ENCODE measurements at regions not wholly inside any gene's neighbourhood (a gene's known extent, or its start where the extent isn't known, plus 50 kb on each side); places are given as distances from the start of the nearest gene placed in this dataset.
A peak's percentile ranks its signal among the peaks of the same experiment; 100 is the strongest.
"Not testable (repeated sequence)": the region's sequence is repeated elsewhere in the genome, so short reads cannot be mapped to it uniquely, and the experiment has no call there.

- Mint-ChIP-seq H3K36me3 (no peaks in the 10 kb centered on the region), H3K4me1 (ENCODE audit: unreplicated experiment) (no peaks in the 10 kb centered on the region), H3K27me3 (peaks cover 16% of the 10 kb centered on the region), H3K27ac (no peak overlapping the region), H3K4me3 (no peak overlapping the region), H3K9me3 (no peaks in the 10 kb centered on the region)
- TF ChIP-seq CTCF (conservative IDR thresholded peaks at IDR 0.05), result no peak
- DNase-seq (ENCODE audit: extremely low spot score, unreplicated experiment), result no peak
These were observed 149.5 kb upstream of the MON1B start for GRCh38 chr16:77041468-77041867.

GRCh38 chr16:77043076-77043475, 147.9 kb upstream of the MON1B start:
- no peak for DNase-seq (ENCODE audit: extremely low spot score, unreplicated experiment)
- Mint-ChIP-seq H3K27ac (no peak overlapping the region), H3K36me3 (no peaks in the 10 kb centered on the region), H3K27me3 (peaks cover 27% of the 10 kb centered on the region), H3K9me3 (no peaks in the 10 kb centered on the region), H3K4me3 (no peak overlapping the region), H3K4me1 (ENCODE audit: unreplicated experiment) (no peaks in the 10 kb centered on the region)
- TF ChIP-seq CTCF (conservative IDR thresholded peaks at IDR 0.05), result peak; percentile 44

GRCh38 chr16:77046206-77046605, 144.8 kb upstream of the MON1B start:
- DNase-seq (ENCODE audit: extremely low spot score, unreplicated experiment), result no peak

GRCh38 chr16:77048085-77048484, 142.9 kb upstream of the MON1B start:
- no peak overlapping the region for H3K4me3 Mint-ChIP-seq
- H3K27ac Mint-ChIP-seq, result no peak overlapping the region
- H3K9me3 Mint-ChIP-seq, result no peaks in the 10 kb centered on the region
- H3K36me3 Mint-ChIP-seq, result no peaks in the 10 kb centered on the region
- H3K4me1 Mint-ChIP-seq (ENCODE audit: unreplicated experiment), result no peaks in the 10 kb centered on the region
- TF ChIP-seq CTCF (conservative IDR thresholded peaks at IDR 0.05), result no peak
- H3K27me3 Mint-ChIP-seq, result peaks cover 39% of the 10 kb centered on the region
- DNase-seq (ENCODE audit: extremely low spot score, unreplicated experiment), result no peak

More at GRCh38 chr16:77046206-77046605, 144.8 kb upstream of the MON1B start:
- H3K27ac Mint-ChIP-seq, result no peak overlapping the region
- no peak for TF ChIP-seq CTCF (conservative IDR thresholded peaks at IDR 0.05)
- H3K36me3 Mint-ChIP-seq, result no peaks in the 10 kb centered on the region
- no peak overlapping the region for H3K4me3 Mint-ChIP-seq
- no peaks in the 10 kb centered on the region for H3K9me3 Mint-ChIP-seq
- peaks cover 39% of the 10 kb centered on the region for H3K27me3 Mint-ChIP-seq
- no peaks in the 10 kb centered on the region for H3K4me1 Mint-ChIP-seq (ENCODE audit: unreplicated experiment)

- DNase-seq (ENCODE audit: extremely low spot score, unreplicated experiment), result no peak
- TF ChIP-seq CTCF (conservative IDR thresholded peaks at IDR 0.05), result no peak
- no peaks in the 10 kb centered on the region for H3K9me3 Mint-ChIP-seq
- no peak overlapping the region for H3K27ac Mint-ChIP-seq
- no peak overlapping the region for H3K4me3 Mint-ChIP-seq
- peaks cover 39% of the 10 kb centered on the region for H3K27me3 Mint-ChIP-seq
- no peaks in the 10 kb centered on the region for H3K36me3 Mint-ChIP-seq
- H3K4me1 Mint-ChIP-seq (ENCODE audit: unreplicated experiment), result no peaks in the 10 kb centered on the region
These were observed 141.4 kb upstream of the MON1B start for GRCh38 chr16:77049577-77049976.

- H3K4me3 Mint-ChIP-seq; H3K36me3 Mint-ChIP-seq; H3K4me1 Mint-ChIP-seq (ENCODE audit: unreplicated experiment); DNase-seq (ENCODE audit: extremely low spot score, unreplicated experiment); H3K9me3 Mint-ChIP-seq; H3K27ac Mint-ChIP-seq: not testable (repeated sequence)
- H3K27me3 Mint-ChIP-seq, result peaks cover 28% of the 10 kb centered on the region
These were observed 134.4 kb upstream of the MON1B start for GRCh38 chr16:77056597-77056996.

All from type B pancreatic cell (in vitro differentiated cells).